SKM-1 (cell line): ENCODE measurements at regions not wholly inside any gene's neighbourhood (a gene's known extent, or its start where the extent isn't known, plus 50 kb on each side); places are given as distances from the start of the nearest gene placed in this dataset.

Experiments
- DNase-seq: peaks from one replicate; lab custom pipeline; 2025; ENCODE audit not compliant: unreplicated experiment; lab: John Stamatoyannopoulos, UW

GRCh38 chr6:103983011-103983410, 876.7 kb downstream of the HACE1 start:
- no peak for DNase-seq

GRCh38 chr6:103982574-103982973, 877.1 kb downstream of the HACE1 start:
- no peak for DNase-seq

- no peak for DNase-seq
Measured at GRCh38 chr6:103979308-103979707, 880.4 kb downstream of the HACE1 start.

- no peak for DNase-seq
Measured at GRCh38 chr6:103937389-103937788, 922.3 kb downstream of the HACE1 start.

- no peak for DNase-seq
Measured at GRCh38 chr6:103925317-103925716, 934.4 kb downstream of the HACE1 start.

- no peak for DNase-seq
Measured at GRCh38 chr6:103910018-103910417, 949.7 kb downstream of the HACE1 start.

- DNase-seq = no peak
Measured at GRCh38 chr6:103908898-103909297, 950.8 kb downstream of the HACE1 start.

- no peak for DNase-seq
Measured at GRCh38 chr6:103895136-103895535, 964.6 kb downstream of the HACE1 start.

GRCh38 chr6:103893141-103893581, 966.6 kb downstream of the HACE1 start:
- DNase-seq = no peak

- no peak for DNase-seq
Measured at GRCh38 chr6:103886951-103887350, 972.8 kb downstream of the HACE1 start.

GRCh38 chr6:103885446-103885845, 974.3 kb downstream of the HACE1 start:
- DNase-seq = no peak

GRCh38 chr6:103879800-103880199, 979.9 kb downstream of the HACE1 start:
- DNase-seq = no peak

- no peak for DNase-seq
Measured at GRCh38 chr6:103875221-103875620, 984.5 kb downstream of the HACE1 start.

- DNase-seq = no peak
Measured at GRCh38 chr6:103874575-103874974, 985.1 kb downstream of the HACE1 start.

- no peak for DNase-seq
Measured at GRCh38 chr6:103872678-103873077, 987.0 kb downstream of the HACE1 start.

GRCh38 chr6:103872233-103872632, 987.5 kb downstream of the HACE1 start:
- DNase-seq = no peak

- DNase-seq = no peak
Measured at GRCh38 chr6:103870970-103871369, 988.7 kb downstream of the HACE1 start.

- DNase-seq = no peak
Measured at GRCh38 chr6:103862297-103862696, 997.4 kb downstream of the HACE1 start.

- DNase-seq = no peak
Measured at GRCh38 chr6:103858003-103858402, 1001.7 kb downstream of the HACE1 start.

GRCh38 chr6:103855750-103856149, 1004.0 kb downstream of the HACE1 start:
- DNase-seq = no peak

GRCh38 chr6:103854059-103854458, 1005.7 kb downstream of the HACE1 start:
- DNase-seq = no peak

- no peak for DNase-seq
Measured at GRCh38 chr6:103838457-103838856, 1021.3 kb downstream of the HACE1 start.

- DNase-seq = no peak
Measured at GRCh38 chr6:103826209-103826608, 1033.5 kb downstream of the HACE1 start.

GRCh38 chr6:103820148-103820547, 1039.6 kb downstream of the HACE1 start:
- DNase-seq = no peak
